Esophagus squamous epithelium (tissue), 5 donors: ENCODE measurements at regions not wholly inside any gene's neighbourhood (a gene's known extent, or its start where the extent isn't known, plus 50 kb on each side); places are given as distances from the start of the nearest gene placed in this dataset.

Experiments used
- DNase-seq: peaks from one replicate; lab custom pipeline; 2025; lab: John Stamatoyannopoulos, UW
- H3K27ac ChIP-seq, 4 donors: fragments of 200-600 bp; sonication (generic); one replicate each; pipeline ENCODE4 v1.5.1; 2016 to 2019; ENCODE audit warnings: mild to moderate bottlenecking in 1 of 4
- H3K27me3 ChIP-seq, 4 donors: fragments of 200-600 bp; sonication (generic); 1 replicate in 3 of 4; 2 replicates in 1 of 4; pipeline versions ENCODE4 v1.5.1 to v1.6.0; 2017 to 2021; ENCODE audit warnings: antibody characterized with exemption in 1 of 4
- H3K36me3 ChIP-seq, 3 donors: fragments of 200-600 bp; sonication (generic); one replicate each; pipeline ENCODE4 v1.5.1; 2016 to 2019
- H3K4me1 ChIP-seq, 3 donors: fragments of 200-600 bp; sonication (generic); one replicate each; pipeline ENCODE4 v1.5.1; 2017 to 2019
- H3K4me3 ChIP-seq, 4 donors: fragments of 200-600 bp; sonication (generic); 1 replicate in 3 of 4; 2 replicates in 1 of 4; pipeline ENCODE4 v1.5.1; 2016 to 2019; ENCODE audit warnings: mild to moderate bottlenecking in 2 of 4, moderate library complexity in 1 of 4
- H3K9me3 ChIP-seq, 3 donors: fragments of 200-600 bp; sonication (generic); one replicate each; pipeline ENCODE4 v1.5.1; 2016 to 2019
- CTCF ChIP-seq, 6 experiments: fragments of 450-650 bp in 4 of 6; fragments of 200-600 bp in 2 of 6; sonication (generic) in 2 of 6; IDR thresholded peaks; one replicate each; pipeline ENCODE4 v1.5.1; 2016 to 2019; ENCODE audit warnings: antibody characterized with exemption in 6 of 6, mild to moderate bottlenecking in 4 of 6, moderate library complexity in 4 of 6
- POLR2A ChIP-seq, 4 donors: fragments of 450-650 bp; IDR thresholded peaks; one replicate each; pipeline ENCODE4 v1.6.1; 2017; ENCODE audit warnings: antibody characterized with exemption in 4 of 4, mild to moderate bottlenecking in 4 of 4, moderate library complexity in 3 of 4
- WGBS, 2 donors: methylation state at CpG; one replicate each; pipeline ENCODE4 v1.1.5; 2018; 5-methylcytosine and 5-hydroxymethylcytosine counted together
- intact Hi-C: fragments of 100-400 bp; cut with DNase I; formaldehyde crosslinking; loops from one replicate; pipeline ENCODE4 v1.15.0; 2022
- donor health status: DM: yes; HTN: yes; CAD: no.

- no peak for DNase-seq
- Histone ChIP-seq H3K4me3 (no peak overlapping the region), H3K27ac (no peak overlapping the region), H3K9me3 (no peaks in the 10 kb centered on the region), H3K36me3 (no peaks in the 10 kb centered on the region), H3K27me3 (no peaks in the 10 kb centered on the region), H3K4me1 (no peaks in the 10 kb centered on the region)
- WGBS, 2 donors, result 81 to 88% methylated on average over 3 of the region's 3 CpGs
- TF ChIP-seq CTCF (IDR thresholded peaks at IDR 0.05) (no peak), POLR2A (IDR thresholded peaks at IDR 0.05) (no peak)
- intact Hi-C loops, result no loop called here
Measured at GRCh38 chr18:73797419-73797818, 350.2 kb downstream of the FBXO15 start.

GRCh38 chr18:73793386-73793785 lies 354.2 kb downstream of the FBXO15 start:
- no peak overlapping the region for H3K4me3 ChIP-seq
- H3K36me3 ChIP-seq, result no peaks in the 10 kb centered on the region
- TF ChIP-seq POLR2A (IDR thresholded peaks at IDR 0.05) (no peak), CTCF (IDR thresholded peaks at IDR 0.05) (no peak)
- WGBS, 2 donors, result 20 to 26% methylated on average over 3 of the region's 3 CpGs
- no peaks in the 10 kb centered on the region for H3K9me3 ChIP-seq
- no peak overlapping the region for H3K27ac ChIP-seq
- DNase-seq, result no peak
- no peaks in the 10 kb centered on the region for H3K27me3 ChIP-seq
- intact Hi-C loops, result no loop called here
- H3K4me1 ChIP-seq, result no peaks in the 10 kb centered on the region

GRCh38 chr18:73791081-73791480 lies 356.6 kb downstream of the FBXO15 start:
- Histone ChIP-seq H3K4me1 (no peaks in the 10 kb centered on the region), H3K27me3 (no peaks in the 10 kb centered on the region), H3K27ac (no peak overlapping the region), H3K36me3 (no peaks in the 10 kb centered on the region), H3K9me3 (no peaks in the 10 kb centered on the region), H3K4me3 (no peak overlapping the region)
- no peak for DNase-seq
- intact Hi-C loops, result no loop called here
- 45 to 52% methylated on average over 4 of the region's 4 CpGs for WGBS, 2 donors
- TF ChIP-seq POLR2A (IDR thresholded peaks at IDR 0.05), result no peak
- TF ChIP-seq CTCF (IDR thresholded peaks at IDR 0.05), result no peak

- DNase-seq, result no peak
- Histone ChIP-seq H3K4me1 (no peaks in the 10 kb centered on the region), H3K9me3 (no peaks in the 10 kb centered on the region), H3K27ac (no peak overlapping the region), H3K36me3 (no peaks in the 10 kb centered on the region), H3K27me3 (no peaks in the 10 kb centered on the region), H3K4me3 (no peak overlapping the region)
- intact Hi-C loops, result no loop called here
- TF ChIP-seq CTCF (IDR thresholded peaks at IDR 0.05) (no peak), POLR2A (IDR thresholded peaks at IDR 0.05) (no peak)
- 17 to 26% methylated on average over 1 of the region's 1 CpG for WGBS, 2 donors
Measured at GRCh38 chr18:73790587-73790986, 357.0 kb downstream of the FBXO15 start.

GRCh38 chr18:73787316-73787715 lies 360.3 kb downstream of the FBXO15 start:
- no peaks in the 10 kb centered on the region for H3K9me3 ChIP-seq
- H3K27me3 ChIP-seq, result no peaks in the 10 kb centered on the region
- no peak overlapping the region for H3K27ac ChIP-seq
- TF ChIP-seq CTCF (IDR thresholded peaks at IDR 0.05), result no peak
- no peak for TF ChIP-seq POLR2A (IDR thresholded peaks at IDR 0.05)
- no peak overlapping the region for H3K4me3 ChIP-seq
- no peaks in the 10 kb centered on the region for H3K36me3 ChIP-seq
- 74 to 91% methylated on average over 5 of the region's 5 CpGs for WGBS, 2 donors
- intact Hi-C loops, result no loop called here
- DNase-seq, result no peak
- H3K4me1 ChIP-seq, result no peaks in the 10 kb centered on the region
